Loucy (cell line): ENCODE measurements at regions not wholly inside any gene's neighbourhood (a gene's known extent, or its start where the extent isn't known, plus 50 kb on each side); places are given as distances from the start of the nearest gene placed in this dataset.

ENCODE experiments used
- H2AFZ ChIP-seq: fragments of 200-600 bp; sonication (generic); 2 replicates; pipeline ENCODE4 v1.6.0; 2016; ENCODE audit warnings: antibody characterized with exemption, mild to moderate bottlenecking, low read length, moderate library complexity
- H3F3A ChIP-seq: fragments of 200-600 bp; 2 replicates; pipeline ENCODE4 v1.6.0; 2016; ENCODE audit warnings: antibody characterized with exemption, low read depth, mild to moderate bottlenecking
- H3K27me3 ChIP-seq: fragments of 200-600 bp; sonication (generic); 2 replicates; pipeline ENCODE4 v1.6.1; 2014; ENCODE audit warnings: low read length, mild to moderate bottlenecking; ENCODE audit not compliant: insufficient read depth, poor library complexity, severe bottlenecking
- H3K36me3 ChIP-seq: fragments of 200-600 bp; sonication (generic); 2 replicates; pipeline ENCODE4 v1.6.1; 2016; ENCODE audit warnings: low read length; ENCODE audit not compliant: insufficient read depth
- H3K4me1 ChIP-seq: fragments of 200-600 bp; sonication (generic); 2 replicates; pipeline ENCODE4 v1.5.1; 2014; ENCODE audit warnings: low read length, mild to moderate bottlenecking; ENCODE audit not compliant: insufficient read depth, poor library complexity, severe bottlenecking
- H3K4me2 ChIP-seq: fragments of 200-600 bp; sonication (generic); 2 replicates; pipeline ENCODE4 v1.6.0; 2014; ENCODE audit warnings: antibody characterized with exemption, low read length, low read depth, mild to moderate bottlenecking; ENCODE audit not compliant: poor library complexity, severe bottlenecking
- H3K4me3 ChIP-seq: fragments of 200-600 bp; sonication (generic); 2 replicates; pipeline ENCODE4 v1.5.1; 2014; ENCODE audit warnings: low read length, mild to moderate bottlenecking, mixed read lengths; ENCODE audit not compliant: poor library complexity, severe bottlenecking
- H3K79me2 ChIP-seq: fragments of 200-600 bp; sonication (generic); 2 replicates; pipeline ENCODE4 v1.6.1; 2014; ENCODE audit warnings: low read length; ENCODE audit not compliant: insufficient read depth
- H3K9ac ChIP-seq: fragments of 200-600 bp; sonication (generic); 2 replicates; pipeline ENCODE4 v1.6.0; 2014; ENCODE audit warnings: mild to moderate bottlenecking, low read depth, low read length, moderate library complexity; ENCODE audit not compliant: poor library complexity, severe bottlenecking
- H3K9me2 ChIP-seq: fragments of 200-600 bp; sonication (generic); replicated peaks from 2 replicates; pipeline ENCODE4 v1.6.1; 2016; ENCODE audit warnings: low read depth, low read length, mixed read lengths
- H3K9me3 ChIP-seq: fragments of 200-600 bp; sonication (generic); 2 replicates; pipeline ENCODE4 v1.6.1; 2014; ENCODE audit warnings: mild to moderate bottlenecking, antibody characterized with exemption, low read length, low read depth; ENCODE audit not compliant: insufficient read depth
- H4K20me1 ChIP-seq: fragments of 200-600 bp; sonication (generic); 2 replicates; pipeline ENCODE4 v1.6.0; 2014; ENCODE audit warnings: antibody characterized with exemption, low read length, mild to moderate bottlenecking; ENCODE audit not compliant: insufficient read depth, poor library complexity, severe bottlenecking
- EZH2phosphoT487 ChIP-seq: fragments of 200-600 bp; IDR thresholded peaks from 2 replicates; pipeline ENCODE4 v1.6.1; 2018; ENCODE audit warnings: antibody characterized with exemption, mild to moderate bottlenecking, moderate library complexity, borderline replicate concordance
- TF ChIP-seq, protein P1 (sequence below): fragments of 200-600 bp; sonication (generic); conservative IDR thresholded peaks from 2 replicates; pipeline ENCODE4 v1.5.1; 2014; ENCODE audit warnings: mild to moderate bottlenecking, antibody characterized with exemption, low read length

- TF ChIP-seq, protein P1, sequence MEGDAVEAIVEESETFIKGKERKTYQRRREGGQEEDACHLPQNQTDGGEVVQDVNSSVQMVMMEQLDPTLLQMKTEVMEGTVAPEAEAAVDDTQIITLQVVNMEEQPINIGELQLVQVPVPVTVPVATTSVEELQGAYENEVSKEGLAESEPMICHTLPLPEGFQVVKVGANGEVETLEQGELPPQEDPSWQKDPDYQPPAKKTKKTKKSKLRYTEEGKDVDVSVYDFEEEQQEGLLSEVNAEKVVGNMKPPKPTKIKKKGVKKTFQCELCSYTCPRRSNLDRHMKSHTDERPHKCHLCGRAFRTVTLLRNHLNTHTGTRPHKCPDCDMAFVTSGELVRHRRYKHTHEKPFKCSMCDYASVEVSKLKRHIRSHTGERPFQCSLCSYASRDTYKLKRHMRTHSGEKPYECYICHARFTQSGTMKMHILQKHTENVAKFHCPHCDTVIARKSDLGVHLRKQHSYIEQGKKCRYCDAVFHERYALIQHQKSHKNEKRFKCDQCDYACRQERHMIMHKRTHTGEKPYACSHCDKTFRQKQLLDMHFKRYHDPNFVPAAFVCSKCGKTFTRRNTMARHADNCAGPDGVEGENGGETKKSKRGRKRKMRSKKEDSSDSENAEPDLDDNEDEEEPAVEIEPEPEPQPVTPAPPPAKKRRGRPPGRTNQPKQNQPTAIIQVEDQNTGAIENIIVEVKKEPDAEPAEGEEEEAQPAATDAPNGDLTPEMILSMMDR = no peak
- TF ChIP-seq EZH2phosphoT487 = no peak
- H3F3A ChIP-seq = no peaks in the 10 kb centered on the region
- H3K27me3 ChIP-seq = no peaks in the 10 kb centered on the region
- no peak overlapping the region for H2AFZ ChIP-seq
- H3K79me2 ChIP-seq = no peaks in the 10 kb centered on the region
- H3K4me3 ChIP-seq = no peak overlapping the region
- H3K36me3 ChIP-seq = no peaks in the 10 kb centered on the region
- H4K20me1 ChIP-seq = no peaks in the 10 kb centered on the region
- no peak overlapping the region for H3K9ac ChIP-seq
- no peaks in the 10 kb centered on the region for H3K9me2 ChIP-seq
- H3K9me3 ChIP-seq = no peaks in the 10 kb centered on the region
- H3K4me1 ChIP-seq = peaks cover 1% of the 10 kb centered on the region
- H3K4me2 ChIP-seq = no peak overlapping the region
These were observed 513.4 kb downstream of the SHQ1 start for GRCh38 chr3:72334681-72335457.

DNA sequence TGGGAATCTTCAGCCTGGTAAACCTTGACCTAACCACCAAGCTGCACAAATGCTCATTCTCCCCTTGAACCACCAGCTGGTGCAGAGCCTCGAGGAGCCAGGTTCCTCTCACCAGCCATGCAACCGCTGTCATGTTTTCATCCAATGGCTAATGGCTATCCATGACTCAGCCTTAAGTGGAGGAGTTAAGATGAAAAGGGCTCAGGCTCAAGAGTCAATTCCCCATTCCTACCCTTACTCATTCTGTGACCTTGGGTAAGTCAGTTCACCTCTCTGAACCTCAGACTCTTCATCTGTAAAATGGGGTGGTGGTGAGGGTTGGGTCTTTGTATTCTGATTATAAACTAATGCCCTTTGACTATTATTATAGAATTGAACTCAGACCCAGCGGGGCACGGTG lies 515.6 kb downstream of the SHQ1 start:
- Histone ChIP-seq H3K4me1 (peaks cover 9% of the 10 kb centered on the region), H3K9me2 (no peaks in the 10 kb centered on the region), H2AFZ (no peak overlapping the region), H3K9ac (no peak overlapping the region), H3K79me2 (no peaks in the 10 kb centered on the region), H4K20me1 (no peaks in the 10 kb centered on the region), H3F3A (no peaks in the 10 kb centered on the region), H3K4me2 (no peak overlapping the region), H3K4me3 (no peak overlapping the region), H3K9me3 (no peaks in the 10 kb centered on the region), H3K36me3 (no peaks in the 10 kb centered on the region), H3K27me3 (no peaks in the 10 kb centered on the region)
- TF ChIP-seq, protein P1 = no peak
- no peak for TF ChIP-seq EZH2phosphoT487

DNA sequence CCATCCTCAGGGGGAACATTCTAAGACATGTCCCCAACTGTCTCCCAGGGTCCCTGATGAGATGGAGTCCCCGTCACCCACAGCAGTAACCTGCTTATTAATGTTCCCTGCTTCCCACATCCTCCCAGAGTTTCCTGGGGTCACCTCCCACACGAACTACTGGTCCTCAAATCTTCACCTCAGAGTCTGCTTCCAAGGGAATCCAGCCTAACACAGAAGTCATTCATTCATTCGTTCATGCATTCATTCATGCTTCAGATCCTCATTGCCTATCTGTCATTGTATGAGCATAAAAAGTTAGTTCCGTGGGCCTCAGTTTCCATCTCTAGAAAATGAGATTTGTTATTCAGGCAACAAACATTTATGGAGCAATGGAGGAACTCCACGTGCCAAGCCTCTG lies 516.2 kb downstream of the SHQ1 start:
- Histone ChIP-seq H4K20me1 (no peaks in the 10 kb centered on the region), H3F3A (no peaks in the 10 kb centered on the region), H3K4me3 (no peak overlapping the region), H3K36me3 (no peaks in the 10 kb centered on the region), H3K27me3 (no peaks in the 10 kb centered on the region), H3K9me3 (no peaks in the 10 kb centered on the region), H3K9ac (no peak overlapping the region), H3K79me2 (no peaks in the 10 kb centered on the region), H2AFZ (no peak overlapping the region), H3K4me1 (peaks cover 9% of the 10 kb centered on the region), H3K9me2 (no peaks in the 10 kb centered on the region), H3K4me2 (no peak overlapping the region)
- TF ChIP-seq, protein P1 = no peak
- no peak for TF ChIP-seq EZH2phosphoT487
